ENCODE measurements at regions not wholly inside any gene's neighbourhood (a gene's known extent, or its start where the extent isn't known, plus 50 kb on each side); places are given as distances from the start of the nearest gene placed in this dataset.
"Not testable (repeated sequence)": the region's sequence is repeated elsewhere in the genome, so short reads cannot be mapped to it uniquely, and the experiment has no call there.

GRCh38 chr9:16293610-16294009 is 576.9 kb downstream of the BNC2 start:
- Mint-ChIP-seq H3K27me3 (peaks cover 4% of the 10 kb centered on the region), H3K36me3 (ENCODE audit: low read depth) (no peaks in the 10 kb centered on the region), H3K9me3 (peaks cover 4% of the 10 kb centered on the region), H3K4me1 (no peaks in the 10 kb centered on the region), H3K27ac (no peak overlapping the region), H3K4me3 (no peak overlapping the region)
- ATAC-seq (replicated peaks), result no peak

GRCh38 chr9:16294133-16294770 is 576.2 kb downstream of the BNC2 start:
- Mint-ChIP-seq H3K4me3 (no peak overlapping the region), H3K9me3 (peaks cover 4% of the 10 kb centered on the region), H3K4me1 (no peaks in the 10 kb centered on the region), H3K27ac (no peak overlapping the region), H3K27me3 (peaks cover 4% of the 10 kb centered on the region), H3K36me3 (ENCODE audit: low read depth) (no peaks in the 10 kb centered on the region)
- no peak for ATAC-seq (replicated peaks)

DNA sequence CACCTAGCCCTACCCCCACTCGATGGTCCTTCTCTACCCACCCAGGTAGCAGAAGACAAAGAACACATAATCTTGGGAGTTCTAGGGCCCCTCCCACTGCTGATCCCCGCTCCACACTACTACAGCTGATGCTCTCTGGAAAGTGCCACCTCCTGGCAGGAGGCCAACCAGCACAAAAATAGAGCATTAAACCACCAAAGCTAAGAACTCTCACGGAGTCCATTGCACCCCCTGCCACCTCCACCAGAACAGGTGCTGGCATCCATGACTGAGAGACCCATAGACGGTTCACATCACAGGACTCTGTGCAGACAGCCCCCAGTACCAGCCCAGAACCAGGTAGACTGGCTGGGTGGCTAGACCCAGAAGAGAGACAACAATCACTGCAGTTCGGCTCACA is 575.5 kb downstream of the BNC2 start:
- not testable (repeated sequence) for H3K36me3 Mint-ChIP-seq (ENCODE audit: low read depth); ATAC-seq (replicated peaks); H3K27ac Mint-ChIP-seq; H3K4me3 Mint-ChIP-seq; H3K27me3 Mint-ChIP-seq; H3K9me3 Mint-ChIP-seq; H3K4me1 Mint-ChIP-seq

- not testable (repeated sequence) for H3K4me1 Mint-ChIP-seq; H3K27ac Mint-ChIP-seq; ATAC-seq (replicated peaks); H3K36me3 Mint-ChIP-seq (ENCODE audit: low read depth); H3K9me3 Mint-ChIP-seq; H3K4me3 Mint-ChIP-seq; H3K27me3 Mint-ChIP-seq
These were observed 571.1 kb downstream of the BNC2 start for GRCh38 chr9:16299368-16299767.

DNA sequence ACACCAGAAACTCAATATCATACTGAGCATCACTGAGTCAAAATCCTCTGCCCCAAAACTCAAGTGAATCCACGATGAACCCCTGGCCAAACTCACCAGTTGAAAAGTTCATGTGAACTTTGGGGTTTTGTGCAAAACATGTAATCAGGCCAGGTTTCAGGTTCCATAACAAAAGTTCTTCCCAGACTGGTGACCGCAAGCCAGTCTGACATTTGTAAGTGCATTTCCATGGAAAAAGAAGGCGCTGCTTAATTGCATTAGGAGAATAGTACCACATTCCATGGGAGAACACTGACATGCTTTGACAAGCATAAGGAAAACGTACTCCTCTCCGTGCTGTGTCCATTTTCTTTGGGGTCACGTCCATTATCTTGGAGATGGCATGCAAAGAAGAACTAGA is 567.0 kb downstream of the BNC2 start:
- no peak overlapping the region for H3K27ac Mint-ChIP-seq
- H3K36me3 Mint-ChIP-seq (ENCODE audit: low read depth), result no peaks in the 10 kb centered on the region
- no peaks in the 10 kb centered on the region for H3K4me1 Mint-ChIP-seq
- no peak for ATAC-seq (replicated peaks)
- H3K9me3 Mint-ChIP-seq, result peaks cover 12% of the 10 kb centered on the region
- no peak overlapping the region for H3K4me3 Mint-ChIP-seq
- no peaks in the 10 kb centered on the region for H3K27me3 Mint-ChIP-seq

GRCh38 chr9:16304301-16304700 is 566.2 kb downstream of the BNC2 start:
- no peak for ATAC-seq (replicated peaks)
- no peak overlapping the region for H3K27ac Mint-ChIP-seq
- H3K36me3 Mint-ChIP-seq (ENCODE audit: low read depth), result no peaks in the 10 kb centered on the region
- H3K9me3 Mint-ChIP-seq, result peaks cover 12% of the 10 kb centered on the region
- no peaks in the 10 kb centered on the region for H3K27me3 Mint-ChIP-seq
- no peaks in the 10 kb centered on the region for H3K4me1 Mint-ChIP-seq
- H3K4me3 Mint-ChIP-seq, result no peak overlapping the region

GRCh38 chr9:16306586-16306985 is 563.9 kb downstream of the BNC2 start:
- ATAC-seq (replicated peaks), result no peak
- Mint-ChIP-seq H3K27me3 (no peaks in the 10 kb centered on the region), H3K4me1 (no peaks in the 10 kb centered on the region), H3K4me3 (no peak overlapping the region), H3K36me3 (ENCODE audit: low read depth) (no peaks in the 10 kb centered on the region), H3K9me3 (peaks cover 12% of the 10 kb centered on the region), H3K27ac (no peak overlapping the region)

DNA sequence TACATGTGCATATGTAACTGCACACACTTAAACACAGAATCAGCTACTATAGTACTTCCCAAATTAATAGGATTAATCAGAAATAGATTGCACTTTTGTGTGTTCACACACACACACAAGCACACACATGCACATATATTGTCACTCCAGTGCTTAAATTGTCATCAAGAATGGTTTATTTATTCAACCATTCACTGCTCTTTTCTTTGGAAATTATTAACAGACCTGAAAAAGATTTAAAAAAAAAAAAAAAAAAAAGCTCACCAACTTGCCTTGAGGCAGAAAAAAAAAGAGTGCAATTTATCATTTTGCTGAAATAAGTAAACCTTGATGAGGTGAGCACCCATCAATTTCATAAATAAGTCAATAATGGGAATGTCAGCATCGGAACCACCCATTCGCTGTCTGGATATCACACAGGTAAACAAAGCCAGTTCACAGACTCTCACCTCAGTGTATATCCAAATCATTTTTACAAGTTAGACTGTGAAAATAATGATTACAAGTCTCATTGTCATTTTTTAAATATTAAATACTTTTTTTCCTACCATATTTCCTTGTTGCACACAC is 562.8 kb downstream of the BNC2 start:
- no peak for ATAC-seq (replicated peaks)
- no peak overlapping the region for H3K4me3 Mint-ChIP-seq
- H3K36me3 Mint-ChIP-seq (ENCODE audit: low read depth), result no peaks in the 10 kb centered on the region
- H3K27me3 Mint-ChIP-seq, result no peaks in the 10 kb centered on the region
- H3K27ac Mint-ChIP-seq, result no peak overlapping the region
- no peaks in the 10 kb centered on the region for H3K4me1 Mint-ChIP-seq
- H3K9me3 Mint-ChIP-seq, result peaks cover 10% of the 10 kb centered on the region

- no peaks in the 10 kb centered on the region for H3K27me3 Mint-ChIP-seq
- peaks cover 10% of the 10 kb centered on the region for H3K9me3 Mint-ChIP-seq
- H3K27ac Mint-ChIP-seq, result no peak overlapping the region
- no peak overlapping the region for H3K4me3 Mint-ChIP-seq
- no peaks in the 10 kb centered on the region for H3K36me3 Mint-ChIP-seq (ENCODE audit: low read depth)
- ATAC-seq (replicated peaks), result no peak
- H3K4me1 Mint-ChIP-seq, result no peaks in the 10 kb centered on the region
These were observed 561.8 kb downstream of the BNC2 start for GRCh38 chr9:16308645-16309044.

GRCh38 chr9:16309082-16309468 is 561.4 kb downstream of the BNC2 start:
- no peak for ATAC-seq (replicated peaks)
- Mint-ChIP-seq H3K27me3 (no peaks in the 10 kb centered on the region), H3K4me1 (no peaks in the 10 kb centered on the region), H3K27ac (no peak overlapping the region), H3K36me3 (ENCODE audit: low read depth) (no peaks in the 10 kb centered on the region), H3K9me3 (peaks cover 10% of the 10 kb centered on the region), H3K4me3 (no peak overlapping the region)

DNA sequence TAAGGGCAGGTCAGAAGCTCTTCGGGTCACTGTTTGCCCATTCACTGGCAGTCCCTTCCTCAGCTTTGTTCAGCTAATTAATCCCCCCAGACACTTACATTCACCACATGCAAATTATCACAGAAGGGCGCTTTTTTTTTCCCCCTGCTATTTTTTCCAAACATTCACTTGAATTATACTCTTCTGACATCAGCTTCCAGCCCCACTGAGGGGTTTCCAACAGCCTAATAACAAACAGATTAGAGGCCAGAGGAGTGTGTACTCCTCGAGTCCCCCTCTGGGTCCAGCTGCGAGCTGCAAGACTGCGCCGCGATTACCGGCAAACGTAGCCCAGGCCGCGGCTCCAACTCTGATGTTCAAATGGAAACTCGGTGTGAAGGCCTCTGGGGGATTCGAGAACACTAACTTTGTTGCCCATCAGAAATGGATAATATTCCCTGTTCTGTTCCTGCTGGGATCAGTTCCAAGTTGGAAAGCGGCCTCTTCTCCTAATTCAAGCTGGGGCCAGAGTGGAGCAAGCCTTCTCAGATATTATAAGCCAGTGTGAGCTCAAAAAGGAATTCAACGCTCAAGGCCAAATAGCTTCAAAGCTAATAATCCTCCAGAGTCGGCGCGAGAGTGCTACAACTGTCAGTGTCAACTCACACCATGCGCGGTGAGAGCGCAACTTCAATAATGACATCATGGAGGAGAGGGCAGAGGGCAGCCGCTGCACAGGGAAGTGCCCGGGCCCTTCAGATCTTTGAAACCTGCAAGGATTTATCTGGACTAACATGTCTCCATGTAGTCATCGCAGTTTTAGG is 560.8 kb downstream of the BNC2 start:
- Mint-ChIP-seq H3K27me3 (no peaks in the 10 kb centered on the region), H3K27ac (no peak overlapping the region), H3K4me3 (no peak overlapping the region), H3K4me1 (no peaks in the 10 kb centered on the region), H3K9me3 (peaks cover 6% of the 10 kb centered on the region), H3K36me3 (ENCODE audit: low read depth) (no peaks in the 10 kb centered on the region)
- no peak for ATAC-seq (replicated peaks)

DNA sequence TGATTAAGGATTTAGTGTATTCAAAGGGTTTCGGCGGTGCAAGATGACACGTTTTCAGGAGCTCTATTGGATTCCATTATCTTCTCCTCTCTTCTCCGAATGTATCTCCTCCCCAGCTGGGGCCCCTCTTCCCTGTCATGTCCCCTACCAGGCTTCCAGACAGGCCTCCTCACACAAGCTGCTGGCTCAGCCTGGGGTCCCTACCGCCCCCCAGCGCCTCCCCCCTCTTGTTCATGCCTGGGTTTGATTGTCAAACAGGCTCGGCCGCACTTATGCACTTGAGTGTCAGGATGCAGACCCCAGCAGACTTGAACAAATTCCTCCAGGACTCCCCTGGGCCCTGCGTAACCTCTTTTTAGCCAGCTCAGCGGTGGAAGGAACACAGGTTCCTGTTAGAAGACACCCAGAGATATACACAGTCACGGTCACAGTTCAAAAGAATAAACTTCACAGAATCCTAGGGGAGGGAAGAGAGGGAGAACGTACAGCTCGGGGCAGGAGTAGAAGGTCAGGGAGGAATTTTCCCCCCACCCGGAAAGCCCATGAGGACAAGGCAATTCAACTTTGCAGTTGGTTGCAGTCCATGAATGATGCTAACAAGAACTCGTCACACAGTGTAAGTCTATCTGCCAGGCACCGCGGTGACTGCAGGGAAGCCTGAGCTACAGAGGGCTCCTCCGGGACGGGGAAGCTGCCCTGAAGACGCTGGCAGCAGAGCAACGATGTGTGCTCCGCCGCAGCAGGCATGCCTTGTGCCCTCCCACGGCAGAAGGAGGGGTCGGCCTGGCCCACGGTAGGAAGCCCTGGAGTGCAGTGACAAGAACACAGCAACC is 560.0 kb downstream of the BNC2 start:
- no peaks in the 10 kb centered on the region for H3K27me3 Mint-ChIP-seq
- peaks cover 3% of the 10 kb centered on the region for H3K9me3 Mint-ChIP-seq
- no peak for ATAC-seq (replicated peaks)
- H3K4me1 Mint-ChIP-seq, result no peaks in the 10 kb centered on the region
- H3K27ac Mint-ChIP-seq, result no peak overlapping the region
- H3K36me3 Mint-ChIP-seq (ENCODE audit: low read depth), result no peaks in the 10 kb centered on the region
- H3K4me3 Mint-ChIP-seq, result no peak overlapping the region

DNA sequence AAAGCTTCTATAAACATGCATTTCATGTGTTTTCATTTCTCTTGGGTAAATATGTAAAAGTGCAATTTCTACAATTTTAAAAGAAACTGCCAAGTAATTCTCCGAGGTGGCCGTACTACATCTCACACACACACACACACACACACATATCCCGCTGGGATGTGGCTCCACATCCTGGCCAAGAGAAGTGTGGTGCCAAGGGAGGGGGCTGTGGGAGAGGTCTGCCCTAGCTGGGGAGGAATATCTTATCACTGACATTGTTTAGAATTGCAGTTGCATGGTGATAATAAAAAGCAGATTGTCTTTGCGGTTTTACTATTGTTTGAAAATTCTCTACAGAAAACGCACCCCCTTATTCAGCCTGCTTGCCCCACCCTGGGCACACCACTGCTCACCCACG is 558.4 kb downstream of the BNC2 start:
- no peak overlapping the region for H3K27ac Mint-ChIP-seq
- H3K27me3 Mint-ChIP-seq, result no peaks in the 10 kb centered on the region
- no peak for ATAC-seq (replicated peaks)
- H3K9me3 Mint-ChIP-seq, result peaks cover 3% of the 10 kb centered on the region
- H3K36me3 Mint-ChIP-seq (ENCODE audit: low read depth), result no peaks in the 10 kb centered on the region
- H3K4me1 Mint-ChIP-seq, result no peaks in the 10 kb centered on the region
- H3K4me3 Mint-ChIP-seq, result no peak overlapping the region

DNA sequence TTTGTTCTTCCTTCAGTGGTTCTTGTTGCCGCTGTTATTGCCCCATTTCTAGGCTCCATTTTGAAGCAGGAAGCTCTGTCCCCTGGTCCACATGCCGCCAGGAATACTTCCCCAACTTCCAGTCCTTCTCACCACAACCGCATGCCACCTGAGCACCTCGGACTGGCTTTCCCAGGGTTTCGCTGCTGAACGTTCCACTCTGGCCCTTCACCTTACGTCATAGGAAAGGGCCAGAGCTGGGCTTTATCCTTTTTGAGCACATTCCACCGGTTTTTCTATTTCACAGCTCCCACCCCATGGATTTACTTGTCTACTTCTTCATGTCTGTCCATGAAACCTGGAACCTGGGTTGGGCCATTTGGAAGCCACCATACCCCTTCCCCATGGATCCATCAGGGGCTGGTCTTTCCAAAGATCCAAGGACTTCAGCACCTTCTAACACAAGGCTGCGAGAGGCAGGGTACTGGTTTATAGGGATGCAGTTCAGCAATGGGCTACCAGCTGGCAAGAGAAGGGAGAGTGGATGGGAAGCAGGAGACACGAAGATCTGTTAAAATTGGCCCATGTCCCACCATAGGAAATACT is 557.4 kb downstream of the BNC2 start:
- no peak for ATAC-seq (replicated peaks)
- no peaks in the 10 kb centered on the region for H3K4me1 Mint-ChIP-seq
- H3K4me3 Mint-ChIP-seq, result no peak overlapping the region
- H3K9me3 Mint-ChIP-seq, result peaks cover 3% of the 10 kb centered on the region
- H3K27ac Mint-ChIP-seq, result no peak overlapping the region
- no peaks in the 10 kb centered on the region for H3K36me3 Mint-ChIP-seq (ENCODE audit: low read depth)
- H3K27me3 Mint-ChIP-seq, result no peaks in the 10 kb centered on the region
